ENCODE measurements at regions not wholly inside any gene's neighbourhood (a gene's known extent, or its start where the extent isn't known, plus 50 kb on each side); places are given as distances from the start of the nearest gene placed in this dataset.
A peak's percentile ranks its signal among the peaks of the same experiment; 100 is the strongest.

DNA sequence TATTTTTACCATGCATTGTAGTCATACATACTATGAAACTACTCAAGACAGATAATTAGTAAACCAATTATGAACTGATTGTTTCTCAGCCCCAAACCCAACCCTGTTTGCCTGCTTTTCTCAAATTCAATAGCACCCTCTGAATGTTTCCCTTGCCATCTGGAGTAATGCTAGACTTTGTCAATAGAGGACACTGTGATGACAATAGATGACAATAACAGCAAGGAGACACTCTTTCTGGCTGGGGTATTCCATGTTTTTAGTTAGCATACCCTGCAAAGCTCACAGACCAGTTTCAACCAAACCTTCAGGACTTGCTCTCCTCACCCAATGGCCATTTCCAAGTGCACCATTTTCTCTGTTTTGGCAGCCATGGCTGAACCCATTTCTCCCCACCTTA, 108.5 kb upstream of the LRRC7 start (continued):
- no peak for TF ChIP-seq GABPA (IDR thresholded peaks at IDR 0.05 in 1 of 2, conservative IDR thresholded peaks at IDR 0.05 in 1 of 2)
- TF ChIP-seq RAD21 (IDR thresholded peaks at IDR 0.05), result no peak

DNA sequence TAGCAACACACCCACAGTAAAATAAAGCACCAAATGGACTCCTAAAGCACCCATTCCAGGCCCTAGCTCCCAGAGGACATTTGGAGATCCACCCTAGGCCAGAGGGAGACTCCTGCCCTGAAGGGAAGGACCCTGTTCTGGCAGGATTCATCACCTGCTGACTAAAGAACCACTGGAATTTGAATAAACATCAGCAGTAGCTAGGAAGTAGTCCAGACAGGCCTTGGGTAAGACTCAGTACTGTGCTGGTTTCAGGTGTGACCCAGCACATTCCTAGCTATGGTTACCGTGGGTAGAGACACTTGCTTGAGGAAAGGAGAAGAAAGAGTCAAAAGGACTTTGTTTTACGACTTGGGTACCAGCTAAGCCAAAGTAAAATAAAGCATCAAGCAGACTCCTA, 92.7 kb upstream of the LRRC7 start:
- no peak overlapping the region for H3K9ac ChIP-seq (ENCODE audit: low read depth in 1 of 2, low read length in 2 of 2)
- no peak for DNase-seq (ENCODE audit: low spot score)
- H3K9me3 ChIP-seq (ENCODE audit: control insufficient read depth in 4 of 4, low read length in 3 of 4), result no peaks in the 10 kb centered on the region
- WGBS, result 86% methylated on average over 2 of the region's 2 CpGs
- TF ChIP-seq FOXA2 (IDR thresholded peaks at IDR 0.05), result no peak
- no peak for TF ChIP-seq EGR1 (IDR thresholded peaks at IDR 0.05; ENCODE audit: low read depth in 2 of 2)
- TF ChIP-seq HNF4A (conservative IDR thresholded peaks at IDR 0.05), result no peak
- no peaks in the 10 kb centered on the region for H3K4me1 ChIP-seq (ENCODE audit: control insufficient read depth in 4 of 4, insufficient read depth in 4 of 4, low read length in 3 of 4)
- H3K36me3 ChIP-seq (ENCODE audit: control insufficient read depth in 4 of 4, insufficient read depth in 3 of 4, low read depth in 1 of 4, low read length in 3 of 4), result no peaks in the 10 kb centered on the region
- H3K27me3 ChIP-seq (ENCODE audit: control insufficient read depth in 4 of 4, insufficient read depth in 4 of 4, low read length in 3 of 4), result no peaks in the 10 kb centered on the region
- no peak overlapping the region for H3K27ac ChIP-seq (ENCODE audit: low read depth in 1 of 2, low read length in 2 of 2)
- no peak overlapping the region for H3K4me3 ChIP-seq (ENCODE audit: low read depth in 1 of 3, low read length in 3 of 3)

DNA sequence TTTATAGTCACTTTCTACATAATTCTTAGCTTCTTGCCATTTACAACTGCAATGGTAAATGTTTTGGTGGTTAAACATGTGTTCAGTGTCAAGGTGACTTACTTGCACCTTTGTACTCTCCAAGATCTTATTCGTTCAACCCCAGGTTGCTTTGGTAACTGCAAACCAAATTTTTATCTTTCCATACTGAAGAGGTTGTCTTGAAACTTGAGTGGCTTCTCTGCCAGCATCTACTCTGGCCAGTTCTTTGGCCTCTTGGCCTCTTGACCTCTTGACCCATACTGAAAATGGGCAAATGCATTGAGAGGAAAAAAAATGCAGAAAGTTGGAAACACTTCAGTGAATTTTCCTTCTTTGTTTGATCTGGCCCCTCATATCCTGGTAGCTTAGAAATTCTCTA, 88.0 kb upstream of the LRRC7 start:
- Histone ChIP-seq H3K4me1 (ENCODE audit: control insufficient read depth in 4 of 4, insufficient read depth in 4 of 4, low read length in 3 of 4) (no peaks in the 10 kb centered on the region), H3K9me3 (ENCODE audit: control insufficient read depth in 4 of 4, low read length in 3 of 4) (no peaks in the 10 kb centered on the region), H3K27me3 (ENCODE audit: control insufficient read depth in 4 of 4, insufficient read depth in 4 of 4, low read length in 3 of 4) (no peaks in the 10 kb centered on the region), H3K27ac (ENCODE audit: low read depth in 1 of 2, low read length in 2 of 2) (no peak overlapping the region), H3K4me3 (ENCODE audit: low read depth in 1 of 3, low read length in 3 of 3) (no peak overlapping the region), H3K36me3 (ENCODE audit: control insufficient read depth in 4 of 4, insufficient read depth in 3 of 4, low read depth in 1 of 4, low read length in 3 of 4) (no peaks in the 10 kb centered on the region), H3K9ac (ENCODE audit: low read depth in 1 of 2, low read length in 2 of 2) (no peak overlapping the region)
- DNase-seq (ENCODE audit: low spot score), result no peak
- TF ChIP-seq TAF1 (conservative IDR thresholded peaks at IDR 0.05) (no peak), SP1 (IDR thresholded peaks at IDR 0.05) (no peak), YY1 (IDR thresholded peaks at IDR 0.05) (no peak), NR2F2 (IDR thresholded peaks at IDR 0.05) (peak; percentile 15)
- 34% methylated on average over 1 of the region's 1 CpG for WGBS

DNA sequence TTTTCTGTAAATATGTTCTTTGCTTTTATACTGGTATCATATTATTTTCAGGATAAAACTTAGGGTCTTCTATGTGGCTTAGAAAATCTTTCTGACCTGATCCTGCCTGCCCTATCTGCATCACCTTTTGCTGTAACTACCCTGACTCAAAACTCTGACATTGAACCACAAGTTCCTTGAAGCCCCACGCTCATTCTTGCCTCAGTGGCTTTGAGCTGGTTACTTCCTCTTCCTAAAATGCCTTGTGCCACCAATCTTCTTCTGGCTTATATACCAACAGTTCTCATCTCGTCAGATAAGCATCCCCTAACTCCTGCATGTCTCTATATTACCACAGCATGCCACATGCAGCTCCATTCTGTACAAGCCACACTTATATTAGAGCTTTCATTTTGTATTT, 84.5 kb upstream of the LRRC7 start:
- DNase-seq (ENCODE audit: low spot score), result no peak
- Histone ChIP-seq H3K27ac (ENCODE audit: low read depth in 1 of 2, low read length in 2 of 2) (no peak overlapping the region), H3K9me3 (ENCODE audit: control insufficient read depth in 4 of 4, low read length in 3 of 4) (no peaks in the 10 kb centered on the region), H3K27me3 (ENCODE audit: control insufficient read depth in 4 of 4, insufficient read depth in 4 of 4, low read length in 3 of 4) (no peaks in the 10 kb centered on the region), H3K36me3 (ENCODE audit: control insufficient read depth in 4 of 4, insufficient read depth in 3 of 4, low read depth in 1 of 4, low read length in 3 of 4) (no peaks in the 10 kb centered on the region), H3K9ac (ENCODE audit: low read depth in 1 of 2, low read length in 2 of 2) (no peak overlapping the region), H3K4me1 (ENCODE audit: control insufficient read depth in 4 of 4, insufficient read depth in 4 of 4, low read length in 3 of 4) (no peaks in the 10 kb centered on the region), H3K4me3 (ENCODE audit: low read depth in 1 of 3, low read length in 3 of 3) (no peak overlapping the region)
- TF ChIP-seq RXRA (IDR thresholded peaks at IDR 0.05) (no peak), NR2F2 (IDR thresholded peaks at IDR 0.05) (no peak), YY1 (IDR thresholded peaks at IDR 0.05) (no peak), SP1 (IDR thresholded peaks at IDR 0.05) (no peak), FOXA1 (IDR thresholded peaks at IDR 0.05) (no peak), HNF4A (conservative IDR thresholded peaks at IDR 0.05) (no peak), HNF4G (IDR thresholded peaks at IDR 0.05) (no peak), FOXA2 (IDR thresholded peaks at IDR 0.05) (no peak), GABPA (IDR thresholded peaks at IDR 0.05 in 1 of 2, conservative IDR thresholded peaks at IDR 0.05 in 1 of 2) (no peak), EGR1 (IDR thresholded peaks at IDR 0.05; ENCODE audit: low read depth in 2 of 2) (no peak), RAD21 (IDR thresholded peaks at IDR 0.05) (no peak), JUND (IDR thresholded peaks at IDR 0.05) (no peak), TAF1 (conservative IDR thresholded peaks at IDR 0.05) (no peak)
- TF ChIP-seq, protein P1, sequence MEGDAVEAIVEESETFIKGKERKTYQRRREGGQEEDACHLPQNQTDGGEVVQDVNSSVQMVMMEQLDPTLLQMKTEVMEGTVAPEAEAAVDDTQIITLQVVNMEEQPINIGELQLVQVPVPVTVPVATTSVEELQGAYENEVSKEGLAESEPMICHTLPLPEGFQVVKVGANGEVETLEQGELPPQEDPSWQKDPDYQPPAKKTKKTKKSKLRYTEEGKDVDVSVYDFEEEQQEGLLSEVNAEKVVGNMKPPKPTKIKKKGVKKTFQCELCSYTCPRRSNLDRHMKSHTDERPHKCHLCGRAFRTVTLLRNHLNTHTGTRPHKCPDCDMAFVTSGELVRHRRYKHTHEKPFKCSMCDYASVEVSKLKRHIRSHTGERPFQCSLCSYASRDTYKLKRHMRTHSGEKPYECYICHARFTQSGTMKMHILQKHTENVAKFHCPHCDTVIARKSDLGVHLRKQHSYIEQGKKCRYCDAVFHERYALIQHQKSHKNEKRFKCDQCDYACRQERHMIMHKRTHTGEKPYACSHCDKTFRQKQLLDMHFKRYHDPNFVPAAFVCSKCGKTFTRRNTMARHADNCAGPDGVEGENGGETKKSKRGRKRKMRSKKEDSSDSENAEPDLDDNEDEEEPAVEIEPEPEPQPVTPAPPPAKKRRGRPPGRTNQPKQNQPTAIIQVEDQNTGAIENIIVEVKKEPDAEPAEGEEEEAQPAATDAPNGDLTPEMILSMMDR (IDR thresholded peaks at IDR 0.05; ENCODE audit: low read depth, low read length, missing input control), result no peak
- TF ChIP-seq, protein P2, sequence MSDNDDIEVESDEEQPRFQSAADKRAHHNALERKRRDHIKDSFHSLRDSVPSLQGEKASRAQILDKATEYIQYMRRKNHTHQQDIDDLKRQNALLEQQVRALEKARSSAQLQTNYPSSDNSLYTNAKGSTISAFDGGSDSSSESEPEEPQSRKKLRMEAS (IDR thresholded peaks at IDR 0.05), result no peak
- TF ChIP-seq, protein P3, sequence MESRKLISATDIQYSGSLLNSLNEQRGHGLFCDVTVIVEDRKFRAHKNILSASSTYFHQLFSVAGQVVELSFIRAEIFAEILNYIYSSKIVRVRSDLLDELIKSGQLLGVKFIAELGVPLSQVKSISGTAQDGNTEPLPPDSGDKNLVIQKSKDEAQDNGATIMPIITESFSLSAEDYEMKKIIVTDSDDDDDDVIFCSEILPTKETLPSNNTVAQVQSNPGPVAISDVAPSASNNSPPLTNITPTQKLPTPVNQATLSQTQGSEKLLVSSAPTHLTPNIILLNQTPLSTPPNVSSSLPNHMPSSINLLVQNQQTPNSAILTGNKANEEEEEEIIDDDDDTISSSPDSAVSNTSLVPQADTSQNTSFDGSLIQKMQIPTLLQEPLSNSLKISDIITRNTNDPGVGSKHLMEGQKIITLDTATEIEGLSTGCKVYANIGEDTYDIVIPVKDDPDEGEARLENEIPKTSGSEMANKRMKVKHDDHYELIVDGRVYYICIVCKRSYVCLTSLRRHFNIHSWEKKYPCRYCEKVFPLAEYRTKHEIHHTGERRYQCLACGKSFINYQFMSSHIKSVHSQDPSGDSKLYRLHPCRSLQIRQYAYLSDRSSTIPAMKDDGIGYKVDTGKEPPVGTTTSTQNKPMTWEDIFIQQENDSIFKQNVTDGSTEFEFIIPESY (IDR thresholded peaks at IDR 0.05), result no peak
- TF ChIP-seq, protein P4, sequence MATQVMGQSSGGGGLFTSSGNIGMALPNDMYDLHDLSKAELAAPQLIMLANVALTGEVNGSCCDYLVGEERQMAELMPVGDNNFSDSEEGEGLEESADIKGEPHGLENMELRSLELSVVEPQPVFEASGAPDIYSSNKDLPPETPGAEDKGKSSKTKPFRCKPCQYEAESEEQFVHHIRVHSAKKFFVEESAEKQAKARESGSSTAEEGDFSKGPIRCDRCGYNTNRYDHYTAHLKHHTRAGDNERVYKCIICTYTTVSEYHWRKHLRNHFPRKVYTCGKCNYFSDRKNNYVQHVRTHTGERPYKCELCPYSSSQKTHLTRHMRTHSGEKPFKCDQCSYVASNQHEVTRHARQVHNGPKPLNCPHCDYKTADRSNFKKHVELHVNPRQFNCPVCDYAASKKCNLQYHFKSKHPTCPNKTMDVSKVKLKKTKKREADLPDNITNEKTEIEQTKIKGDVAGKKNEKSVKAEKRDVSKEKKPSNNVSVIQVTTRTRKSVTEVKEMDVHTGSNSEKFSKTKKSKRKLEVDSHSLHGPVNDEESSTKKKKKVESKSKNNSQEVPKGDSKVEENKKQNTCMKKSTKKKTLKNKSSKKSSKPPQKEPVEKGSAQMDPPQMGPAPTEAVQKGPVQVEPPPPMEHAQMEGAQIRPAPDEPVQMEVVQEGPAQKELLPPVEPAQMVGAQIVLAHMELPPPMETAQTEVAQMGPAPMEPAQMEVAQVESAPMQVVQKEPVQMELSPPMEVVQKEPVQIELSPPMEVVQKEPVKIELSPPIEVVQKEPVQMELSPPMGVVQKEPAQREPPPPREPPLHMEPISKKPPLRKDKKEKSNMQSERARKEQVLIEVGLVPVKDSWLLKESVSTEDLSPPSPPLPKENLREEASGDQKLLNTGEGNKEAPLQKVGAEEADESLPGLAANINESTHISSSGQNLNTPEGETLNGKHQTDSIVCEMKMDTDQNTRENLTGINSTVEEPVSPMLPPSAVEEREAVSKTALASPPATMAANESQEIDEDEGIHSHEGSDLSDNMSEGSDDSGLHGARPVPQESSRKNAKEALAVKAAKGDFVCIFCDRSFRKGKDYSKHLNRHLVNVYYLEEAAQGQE (IDR thresholded peaks at IDR 0.05), result no peak
- TF ChIP-seq, protein P5, sequence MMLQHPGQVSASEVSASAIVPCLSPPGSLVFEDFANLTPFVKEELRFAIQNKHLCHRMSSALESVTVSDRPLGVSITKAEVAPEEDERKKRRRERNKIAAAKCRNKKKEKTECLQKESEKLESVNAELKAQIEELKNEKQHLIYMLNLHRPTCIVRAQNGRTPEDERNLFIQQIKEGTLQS (IDR thresholded peaks at IDR 0.05), result no peak
- 60% methylated on average over 2 of the region's 2 CpGs for WGBS
